GM12878 (cell line): ENCODE measurements at regions not wholly inside any gene's neighbourhood (a gene's known extent, or its start where the extent isn't known, plus 50 kb on each side); places are given as distances from the start of the nearest gene placed in this dataset.

Experiments
- ATAC-seq: fragments of 200-7000 bp; cut with Tn5 transposase; 3 replicates; pipeline ENCODE4 v1.9.1; 2020; ENCODE audit warnings: mild to moderate bottlenecking, moderate library complexity
- BruUV-seq: library from RNA; stranded (reverse); fragments of 400-500 nt; replicated peaks from 2 replicates; lab custom pipeline; 2021; lab: Mats Ljungman, UMichigan
- CTCF ChIA-PET: fragments of 300-600 bp; sonication (Branson Sonifier 250); formaldehyde crosslinking; extraction: SDS; loops from one replicate; lab custom pipeline; 2021; ENCODE audit warnings: inconsistent platforms; lab: Yijun Ruan, JAX
- POLR2A ChIA-PET: fragments of 350-600 bp; formaldehyde crosslinking; extraction: SDS; loops from one replicate; lab custom pipeline; 2021; ENCODE audit warnings: inconsistent platforms; lab: Charles Lee
- RAD21 ChIA-PET: fragments of 300-600 bp; sonication (Branson Sonifier 250); formaldehyde crosslinking; loops from one replicate; lab custom pipeline; 2023; ENCODE audit warnings: antibody characterized with exemption; ENCODE audit not compliant: unreplicated experiment; lab: Charles Lee
- SMC1A ChIA-PET: fragments of 300-600 bp; sonication (Branson Sonifier 250); formaldehyde crosslinking; loops from one replicate; lab custom pipeline; 2023; ENCODE audit not compliant: unreplicated experiment, uncharacterized antibody; lab: Charles Lee
- DNase-seq: peaks from one replicate; pipeline ENCODE4 v3.0.0-alpha.2; 2011; ENCODE audit warnings: low read depth, low spot score
- FAIRE-seq: peaks from 3 replicates; lab custom pipeline; 2011; peaks lifted over from hg19 to GRCh38; lab: Jason Lieb, UNC
- H2AFZ ChIP-seq: 2 replicates; pipeline ENCODE4 v1.6.0; 2011; ENCODE audit warnings: low read depth, low read length, control low read depth; ENCODE audit not compliant: control insufficient read depth
- H3K27ac ChIP-seq: 2 replicates; pipeline ENCODE4 v1.5.1; 2011; ENCODE audit warnings: control low read depth; ENCODE audit not compliant: control insufficient read depth, insufficient read depth
- H3K27me3 ChIP-seq, 2 experiments: replicated peaks in 1 of 2; 2 replicates each; pipeline versions ENCODE4 v1.6.0 to v1.6.1; 2011; ENCODE audit warnings: low read length in 1 of 2; ENCODE audit not compliant: control insufficient read depth in 2 of 2, insufficient read depth in 2 of 2
- H3K36me3 ChIP-seq, 2 experiments: 2 replicates each; pipeline ENCODE4 v1.5.1; 2011; ENCODE audit warnings: low read length in 1 of 2; ENCODE audit not compliant: control insufficient read depth in 2 of 2, insufficient read depth in 2 of 2
- H3K4me1 ChIP-seq: 2 replicates; pipeline ENCODE4 v1.6.1; 2011; ENCODE audit warnings: mild to moderate bottlenecking, low read length, moderate library complexity, mixed read lengths; ENCODE audit not compliant: control insufficient read depth, insufficient read depth
- H3K4me2 ChIP-seq: 2 replicates; pipeline ENCODE4 v1.6.0; 2011; ENCODE audit warnings: control low read depth; ENCODE audit not compliant: control insufficient read depth, insufficient read depth
- H3K4me3 ChIP-seq: fragments of 200-600 bp; sonication (generic); 2 replicates; pipeline ENCODE4 v1.5.1; 2016
- H3K79me2 ChIP-seq: 2 replicates; pipeline ENCODE4 v1.6.0; 2011; ENCODE audit warnings: low read length; ENCODE audit not compliant: control insufficient read depth, insufficient read depth
- H3K9ac ChIP-seq: 2 replicates; pipeline ENCODE4 v1.8.0; 2011; ENCODE audit warnings: low read length, control low read depth, mixed read lengths; ENCODE audit not compliant: control insufficient read depth, insufficient read depth
- H3K9me3 ChIP-seq: replicated peaks from 3 replicates; pipeline ENCODE4 v1.5.1; 2011; ENCODE audit warnings: mild to moderate bottlenecking, low read length; ENCODE audit not compliant: control insufficient read depth, insufficient read depth
- H4K20me1 ChIP-seq: 2 replicates; pipeline ENCODE4 v1.6.0; 2011; ENCODE audit not compliant: control insufficient read depth, insufficient read depth
- CUX1 ChIP-seq: IDR thresholded peaks from 2 replicates; pipeline ENCODE4 v1.6.1; 2012; ENCODE audit warnings: improper control_type of control experiment, low read depth, low read length; ENCODE audit not compliant: insufficient replicate concordance
- FOXM1 ChIP-seq: IDR thresholded peaks from 2 replicates; pipeline ENCODE4 v1.6.1; 2012; ENCODE audit warnings: low read depth, mild to moderate bottlenecking, inconsistent platforms, low read length, moderate library complexity
- HDAC6 ChIP-seq: fragments of 200-600 bp; sonication (generic); IDR thresholded peaks from one replicate; pipeline ENCODE4 v1.8.0; 2017; ENCODE audit warnings: antibody characterized with exemption; ENCODE audit not compliant: unreplicated experiment
- HDGF ChIP-seq: fragments of 450-650 bp; IDR thresholded peaks from 2 replicates; pipeline ENCODE4 v1.6.1; 2016; ENCODE audit warnings: antibody characterized with exemption
- HSF1 ChIP-seq: fragments of 150-350 bp; IDR thresholded peaks from 2 replicates; pipeline ENCODE4 v1.6.1; 2014; ENCODE audit warnings: mild to moderate bottlenecking, low read depth, low read length
- JUNB ChIP-seq: IDR thresholded peaks from 2 replicates; pipeline ENCODE4 v1.6.1; 2016; ENCODE audit warnings: antibody characterized with exemption, mild to moderate bottlenecking
- JUND ChIP-seq: IDR thresholded peaks from 2 replicates; pipeline ENCODE4 v1.6.1; 2012; ENCODE audit warnings: low read depth, mild to moderate bottlenecking, low read length, improper control_type of control experiment, moderate library complexity
- KAT2A ChIP-seq: conservative IDR thresholded peaks from 2 replicates; pipeline ENCODE4 v1.6.1; 2011; ENCODE audit warnings: low read depth, low read length; ENCODE audit not compliant: control insufficient read depth
- POLR2A ChIP-seq: IDR thresholded peaks from 2 replicates; pipeline ENCODE4 v1.6.1; 2011; ENCODE audit warnings: low read depth, mild to moderate bottlenecking, low read length
- RELB ChIP-seq: fragments of 450-650 bp; IDR thresholded peaks from 2 replicates; pipeline ENCODE4 v1.6.1; 2017; ENCODE audit warnings: low read depth, mild to moderate bottlenecking, moderate library complexity
- SIN3A ChIP-seq: IDR thresholded peaks from 2 replicates; pipeline ENCODE4 v1.6.1; 2012; ENCODE audit warnings: low read depth, low read length, improper control_type of control experiment
- TCF7 ChIP-seq: IDR thresholded peaks from 2 replicates; pipeline ENCODE4 v1.6.1; 2014; ENCODE audit warnings: antibody characterized with exemption, borderline replicate concordance
- YBX1 ChIP-seq: fragments of 450-650 bp; IDR thresholded peaks from 2 replicates; pipeline ENCODE4 v1.6.1; 2016; ENCODE audit warnings: antibody characterized with exemption
- ZNF687 ChIP-seq: fragments of 450-650 bp; IDR thresholded peaks from 2 replicates; pipeline ENCODE4 v1.6.1; 2017; ENCODE audit warnings: mild to moderate bottlenecking, moderate library complexity
- in situ Hi-C: fragments of 300-500 bp; cut with MboI; formaldehyde crosslinking; loops from 9 replicates; pipeline ENCODE4 v1.14.3; 2018; ENCODE audit warnings: mixed read lengths
- intact Hi-C: fragments of 100-400 bp; cut with micrococcal nuclease; formaldehyde crosslinking; loops from one replicate; pipeline ENCODE4 v1.14.2; 2022; ENCODE audit not compliant: unreplicated experiment

- ATAC-seq (no peak), FAIRE-seq (no peak), DNase-seq (no peak)
- ChIA-PET SMC1A (no interaction called here), POLR2A (no interaction called here), CTCF (no interaction called here), RAD21 (no interaction called here)
- Histone ChIP-seq H3K79me2 (no peaks in the 10 kb centered on the region), H4K20me1 (no peaks in the 10 kb centered on the region), H3K4me2 (no peak overlapping the region), H3K4me1 (no peaks in the 10 kb centered on the region), H2AFZ (no peak overlapping the region), H3K9me3 (no peaks in the 10 kb centered on the region), H3K27ac (no peak overlapping the region), H3K27me3 (no peaks in the 10 kb centered on the region), H3K9ac (no peak overlapping the region), H3K4me3 (no peak overlapping the region), H3K36me3 (no peaks in the 10 kb centered on the region)
- intact Hi-C loops: no loop called here
- in situ Hi-C loops: no loop called here
- TF ChIP-seq POLR2A (no peak), HSF1 (no peak), ZNF687 (no peak), SIN3A (no peak), TCF7 (no peak), JUNB (no peak), CUX1 (no peak), YBX1 (no peak), HDGF (no peak), HDAC6 (no peak), JUND (no peak), KAT2A (no peak), RELB (no peak), FOXM1 (no peak)
- BruUV-seq: no TSS peak
These were observed 158.7 kb downstream of the DRD1 start for GRCh38 chr5:175285261-175285660.
